GM23338 (cell line): ENCODE measurements at regions not wholly inside any gene's neighbourhood (a gene's known extent, or its start where the extent isn't known, plus 50 kb on each side); places are given as distances from the start of the nearest gene placed in this dataset.

ENCODE experiments used
- ATAC-seq: fragments of 200-7000 bp; cut with Tn5 transposase; 3 replicates; pipeline ENCODE4 v1.9.1; 2020
- DNase-seq: peaks from one replicate; pipeline ENCODE4 v3.0.0-alpha.2; 2015; ENCODE audit warnings: low spot score
- H2AFZ ChIP-seq: fragments of 200-600 bp; sonication (generic); 2 replicates; pipeline ENCODE4 v1.8.0; 2016; ENCODE audit warnings: antibody characterized with exemption, mild to moderate bottlenecking, moderate library complexity
- H3F3A ChIP-seq: fragments of 200-600 bp; sonication (generic); replicated peaks from 2 replicates; pipeline ENCODE4 v1.8.0; 2017; ENCODE audit warnings: antibody characterized with exemption, mixed run types, low read depth
- H3K27ac ChIP-seq: fragments of 200-600 bp; sonication (generic); 2 replicates; pipeline ENCODE4 v1.6.1; 2016; ENCODE audit warnings: low read depth
- H3K27me3 ChIP-seq: fragments of 200-600 bp; sonication (generic); 2 replicates; pipeline ENCODE4 v1.8.0; 2016; ENCODE audit warnings: mild to moderate bottlenecking, mixed run types, moderate library complexity; ENCODE audit not compliant: insufficient read depth
- H3K36me3 ChIP-seq: fragments of 200-600 bp; sonication (generic); 2 replicates; pipeline ENCODE4 v1.8.0; 2016; ENCODE audit warnings: mild to moderate bottlenecking; ENCODE audit not compliant: insufficient read depth
- H3K4me1 ChIP-seq: fragments of 200-600 bp; sonication (generic); 2 replicates; pipeline ENCODE4 v1.8.0; 2016; ENCODE audit warnings: mild to moderate bottlenecking, moderate library complexity; ENCODE audit not compliant: insufficient read depth
- H3K4me2 ChIP-seq: fragments of 200-600 bp; sonication (generic); 2 replicates; pipeline ENCODE4 v1.7.1; 2017; ENCODE audit warnings: mixed run types
- H3K4me3 ChIP-seq: fragments of 200-600 bp; sonication (generic); 2 replicates; pipeline ENCODE4 v1.6.1; 2016; ENCODE audit warnings: mixed run types
- H3K79me2 ChIP-seq: fragments of 200-600 bp; sonication (generic); replicated peaks from 2 replicates; pipeline ENCODE4 v1.8.0; 2017; ENCODE audit warnings: mild to moderate bottlenecking; ENCODE audit not compliant: insufficient read depth
- H3K9me2 ChIP-seq: fragments of 200-600 bp; sonication (generic); 2 replicates; pipeline ENCODE4 v1.8.0; 2017; ENCODE audit not compliant: insufficient read depth
- H4K20me1 ChIP-seq: fragments of 200-600 bp; sonication (generic); replicated peaks from 2 replicates; pipeline ENCODE4 v1.8.0; 2017; ENCODE audit warnings: mild to moderate bottlenecking; ENCODE audit not compliant: insufficient read depth
- H3K27ac Mint-ChIP-seq: 2 replicates; pipeline ENCODE4 v1.8.0; 2020; ENCODE audit warnings: inconsistent platforms, mild to moderate bottlenecking, moderate library complexity, mixed read lengths
- H3K27me3 Mint-ChIP-seq: 3 replicates; pipeline ENCODE4 v1.8.0; 2022; ENCODE audit warnings: low read depth, mild to moderate bottlenecking, moderate library complexity, mixed read lengths, inconsistent platforms; ENCODE audit not compliant: insufficient read depth, poor library complexity
- H3K36me3 Mint-ChIP-seq: 3 replicates; pipeline ENCODE4 v1.8.0; 2021; ENCODE audit warnings: low read depth, mild to moderate bottlenecking, inconsistent platforms, moderate library complexity, mixed read lengths
- H3K4me1 Mint-ChIP-seq: 3 replicates; pipeline ENCODE4 v1.8.0; 2020; ENCODE audit warnings: mild to moderate bottlenecking, inconsistent platforms, mixed read lengths
- H3K4me3 Mint-ChIP-seq: 3 replicates; pipeline ENCODE4 v1.8.0; 2021; ENCODE audit warnings: moderate library complexity, mild to moderate bottlenecking, inconsistent platforms, mixed read lengths
- H3K9me3 Mint-ChIP-seq: 3 replicates; pipeline ENCODE4 v1.8.0; 2020; ENCODE audit warnings: moderate library complexity, mild to moderate bottlenecking, inconsistent platforms, mixed read lengths
- CREB1 ChIP-seq: fragments of 250-450 bp; sonication (Bioruptor Pico); IDR thresholded peaks from 2 replicates; pipeline ENCODE4 v1.5.0; 2020; ENCODE audit warnings: low read depth, mild to moderate bottlenecking, moderate library complexity
- EZH2phosphoT487 ChIP-seq: fragments of 200-600 bp; sonication (generic); IDR thresholded peaks from one replicate; pipeline ENCODE4 v1.8.1; 2018; ENCODE audit warnings: antibody characterized with exemption; ENCODE audit not compliant: unreplicated experiment
- POLR2AphosphoS5 ChIP-seq: IDR thresholded peaks from 2 replicates; pipeline ENCODE4 v1.6.1; 2016; ENCODE audit warnings: antibody characterized with exemption, low read depth
- STAT1 ChIP-seq: IDR thresholded peaks from one replicate; pipeline ENCODE4 v1.6.1; 2016; ENCODE audit warnings: antibody characterized with exemption; ENCODE audit not compliant: unreplicated experiment
- ZNF114 ChIP-seq: fragments of 250-450 bp; sonication (Bioruptor Pico); IDR thresholded peaks from 2 replicates; pipeline ENCODE4 v1.5.0; 2020; ENCODE audit warnings: mild to moderate bottlenecking, moderate library complexity
- ZNF331 ChIP-seq: fragments of 250-450 bp; sonication (Bioruptor Pico); IDR thresholded peaks from 2 replicates; pipeline ENCODE4 v1.5.0; 2020; ENCODE audit warnings: low read depth, mild to moderate bottlenecking, moderate library complexity
- TF ChIP-seq, protein P1 (sequence below): IDR thresholded peaks from one replicate; pipeline ENCODE4 v1.6.1; 2018; ENCODE audit warnings: antibody characterized with exemption; ENCODE audit not compliant: unreplicated experiment
- TF ChIP-seq, protein P2 (sequence below), 2 experiments: fragments of 200-600 bp in 1 of 2; sonication (generic) in 1 of 2; conservative IDR thresholded peaks; 2 replicates each; pipeline versions ENCODE4 v1.5.1 to v1.6.1; 2016 to 2017; ENCODE audit warnings: antibody characterized with exemption in 2 of 2, low read depth in 2 of 2, mild to moderate bottlenecking in 2 of 2, moderate library complexity in 1 of 2

DNA sequence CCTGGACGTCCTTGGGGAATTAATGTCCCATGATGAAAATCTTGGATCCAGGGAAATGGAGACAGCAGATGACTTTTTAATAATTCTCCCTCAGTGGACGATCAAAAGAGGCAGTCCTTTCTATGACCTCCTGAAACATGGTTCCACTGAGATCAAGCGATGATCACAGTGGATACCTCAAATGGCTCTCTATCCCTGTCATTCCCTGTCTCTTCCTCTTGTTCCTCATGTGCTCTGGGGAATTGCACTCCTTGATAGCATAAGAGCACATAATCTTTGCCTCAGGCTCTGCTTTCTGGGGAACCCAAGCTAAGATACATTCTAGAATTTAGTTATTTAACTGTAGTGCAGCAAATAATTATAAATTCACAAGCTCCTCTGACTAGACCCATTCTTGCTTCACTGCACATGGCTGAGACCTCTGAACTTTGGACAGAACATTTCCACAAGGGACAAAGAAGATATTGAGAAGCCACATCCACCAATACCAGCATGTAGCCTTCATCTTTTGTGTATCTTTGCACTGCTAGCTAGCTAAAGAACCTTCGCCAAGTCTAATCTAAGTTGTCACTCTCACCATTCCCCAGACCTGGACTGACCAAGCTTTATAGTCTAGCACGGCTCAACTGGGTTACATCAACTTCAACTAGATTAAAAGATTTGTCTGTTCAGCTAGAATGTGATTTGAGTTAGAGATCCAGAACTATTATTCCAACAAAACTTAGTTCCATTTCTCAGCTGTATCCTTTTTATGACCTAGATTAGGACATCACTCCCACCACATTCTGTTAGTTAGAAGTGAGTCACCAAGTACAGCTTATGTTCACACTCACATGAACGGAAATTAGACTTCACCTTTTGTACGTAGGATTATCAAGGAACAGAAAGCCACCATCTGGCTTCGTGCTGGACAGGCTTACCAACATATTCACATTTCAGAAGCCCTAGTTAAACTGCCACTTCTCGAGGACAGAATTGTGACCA lies 142.7 kb downstream of the SUCLA2 start:
- Histone ChIP-seq H3K9me2 (no peaks in the 10 kb centered on the region), H2AFZ (no peak overlapping the region), H3K4me1 (peaks cover 5% of the 10 kb centered on the region; the same call in 1 of the 2 replicates), H3K4me3 (no peak overlapping the region), H4K20me1 (no peaks in the 10 kb centered on the region), H3F3A (no peaks in the 10 kb centered on the region), H3K79me2 (no peaks in the 10 kb centered on the region), H3K27ac (no peak overlapping the region), H3K4me2 (no peak overlapping the region), H3K36me3 (no peaks in the 10 kb centered on the region), H3K27me3 (no peaks in the 10 kb centered on the region)
- Mint-ChIP-seq H3K4me3 (no peak overlapping the region), H3K27ac (no peak overlapping the region), H3K4me1 (peaks cover 12% of the 10 kb centered on the region), H3K9me3 (no peaks in the 10 kb centered on the region), H3K36me3 (no peaks in the 10 kb centered on the region), H3K27me3 (peaks cover 2% of the 10 kb centered on the region)
- no peak for ATAC-seq
- no peak for TF ChIP-seq ZNF114 (CRISPR knock-in tag)
- TF ChIP-seq ZNF331 (CRISPR knock-in tag) = no peak
- no peak for TF ChIP-seq EZH2phosphoT487
- TF ChIP-seq, protein P1, sequence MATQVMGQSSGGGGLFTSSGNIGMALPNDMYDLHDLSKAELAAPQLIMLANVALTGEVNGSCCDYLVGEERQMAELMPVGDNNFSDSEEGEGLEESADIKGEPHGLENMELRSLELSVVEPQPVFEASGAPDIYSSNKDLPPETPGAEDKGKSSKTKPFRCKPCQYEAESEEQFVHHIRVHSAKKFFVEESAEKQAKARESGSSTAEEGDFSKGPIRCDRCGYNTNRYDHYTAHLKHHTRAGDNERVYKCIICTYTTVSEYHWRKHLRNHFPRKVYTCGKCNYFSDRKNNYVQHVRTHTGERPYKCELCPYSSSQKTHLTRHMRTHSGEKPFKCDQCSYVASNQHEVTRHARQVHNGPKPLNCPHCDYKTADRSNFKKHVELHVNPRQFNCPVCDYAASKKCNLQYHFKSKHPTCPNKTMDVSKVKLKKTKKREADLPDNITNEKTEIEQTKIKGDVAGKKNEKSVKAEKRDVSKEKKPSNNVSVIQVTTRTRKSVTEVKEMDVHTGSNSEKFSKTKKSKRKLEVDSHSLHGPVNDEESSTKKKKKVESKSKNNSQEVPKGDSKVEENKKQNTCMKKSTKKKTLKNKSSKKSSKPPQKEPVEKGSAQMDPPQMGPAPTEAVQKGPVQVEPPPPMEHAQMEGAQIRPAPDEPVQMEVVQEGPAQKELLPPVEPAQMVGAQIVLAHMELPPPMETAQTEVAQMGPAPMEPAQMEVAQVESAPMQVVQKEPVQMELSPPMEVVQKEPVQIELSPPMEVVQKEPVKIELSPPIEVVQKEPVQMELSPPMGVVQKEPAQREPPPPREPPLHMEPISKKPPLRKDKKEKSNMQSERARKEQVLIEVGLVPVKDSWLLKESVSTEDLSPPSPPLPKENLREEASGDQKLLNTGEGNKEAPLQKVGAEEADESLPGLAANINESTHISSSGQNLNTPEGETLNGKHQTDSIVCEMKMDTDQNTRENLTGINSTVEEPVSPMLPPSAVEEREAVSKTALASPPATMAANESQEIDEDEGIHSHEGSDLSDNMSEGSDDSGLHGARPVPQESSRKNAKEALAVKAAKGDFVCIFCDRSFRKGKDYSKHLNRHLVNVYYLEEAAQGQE = no peak
- no peak for TF ChIP-seq POLR2AphosphoS5
- TF ChIP-seq, protein P2, sequence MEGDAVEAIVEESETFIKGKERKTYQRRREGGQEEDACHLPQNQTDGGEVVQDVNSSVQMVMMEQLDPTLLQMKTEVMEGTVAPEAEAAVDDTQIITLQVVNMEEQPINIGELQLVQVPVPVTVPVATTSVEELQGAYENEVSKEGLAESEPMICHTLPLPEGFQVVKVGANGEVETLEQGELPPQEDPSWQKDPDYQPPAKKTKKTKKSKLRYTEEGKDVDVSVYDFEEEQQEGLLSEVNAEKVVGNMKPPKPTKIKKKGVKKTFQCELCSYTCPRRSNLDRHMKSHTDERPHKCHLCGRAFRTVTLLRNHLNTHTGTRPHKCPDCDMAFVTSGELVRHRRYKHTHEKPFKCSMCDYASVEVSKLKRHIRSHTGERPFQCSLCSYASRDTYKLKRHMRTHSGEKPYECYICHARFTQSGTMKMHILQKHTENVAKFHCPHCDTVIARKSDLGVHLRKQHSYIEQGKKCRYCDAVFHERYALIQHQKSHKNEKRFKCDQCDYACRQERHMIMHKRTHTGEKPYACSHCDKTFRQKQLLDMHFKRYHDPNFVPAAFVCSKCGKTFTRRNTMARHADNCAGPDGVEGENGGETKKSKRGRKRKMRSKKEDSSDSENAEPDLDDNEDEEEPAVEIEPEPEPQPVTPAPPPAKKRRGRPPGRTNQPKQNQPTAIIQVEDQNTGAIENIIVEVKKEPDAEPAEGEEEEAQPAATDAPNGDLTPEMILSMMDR (conservative IDR thresholded peaks at IDR 0.05; ENCODE audit: low read depth in 2 of 2) = no peak
- DNase-seq = no peak

GRCh38 chr13:47853236-47853635 lies 147.8 kb downstream of the SUCLA2 start:
- Mint-ChIP-seq H3K4me1 (peaks cover 4% of the 10 kb centered on the region; the same call in 1 of the 3 replicates), H3K36me3 (no peaks in the 10 kb centered on the region), H3K27me3 (peaks cover 2% of the 10 kb centered on the region), H3K4me3 (no peak overlapping the region), H3K9me3 (peaks cover 5% of the 10 kb centered on the region; the same call in 2 of the 3 replicates), H3K27ac (no peak overlapping the region)
- Histone ChIP-seq H3K9me2 (no peaks in the 10 kb centered on the region), H3K36me3 (no peaks in the 10 kb centered on the region), H4K20me1 (no peaks in the 10 kb centered on the region), H3K4me2 (no peak overlapping the region), H3K4me1 (no peaks in the 10 kb centered on the region; the same call in 1 of the 2 replicates), H2AFZ (no peak overlapping the region), H3F3A (no peaks in the 10 kb centered on the region), H3K27ac (no peak overlapping the region), H3K4me3 (no peak overlapping the region), H3K79me2 (no peaks in the 10 kb centered on the region), H3K27me3 (no peaks in the 10 kb centered on the region)
- no peak for DNase-seq
- no peak for ATAC-seq
- no peak for TF ChIP-seq CREB1
- TF ChIP-seq, protein P2 (conservative IDR thresholded peaks at IDR 0.05; ENCODE audit: low read depth in 2 of 2) = no peak
- no peak for TF ChIP-seq POLR2AphosphoS5
- TF ChIP-seq EZH2phosphoT487 = no peak
- TF ChIP-seq ZNF331 (CRISPR knock-in tag) = no peak
- TF ChIP-seq, protein P1 = no peak
- no peak for TF ChIP-seq STAT1
